Hippocampal formation (tissue), 2 donors: ENCODE measurements at regions not wholly inside any gene's neighbourhood (a gene's known extent, or its start where the extent isn't known, plus 50 kb on each side); places are given as distances from the start of the nearest gene placed in this dataset.
"Not testable (repeated sequence)": the region's sequence is repeated elsewhere in the genome, so short reads cannot be mapped to it uniquely, and the experiment has no call there.

Source experiments
- DNase-seq, 2 donors: peaks; one replicate each; lab custom pipeline; 2025; lab: John Stamatoyannopoulos, UW

DNA sequence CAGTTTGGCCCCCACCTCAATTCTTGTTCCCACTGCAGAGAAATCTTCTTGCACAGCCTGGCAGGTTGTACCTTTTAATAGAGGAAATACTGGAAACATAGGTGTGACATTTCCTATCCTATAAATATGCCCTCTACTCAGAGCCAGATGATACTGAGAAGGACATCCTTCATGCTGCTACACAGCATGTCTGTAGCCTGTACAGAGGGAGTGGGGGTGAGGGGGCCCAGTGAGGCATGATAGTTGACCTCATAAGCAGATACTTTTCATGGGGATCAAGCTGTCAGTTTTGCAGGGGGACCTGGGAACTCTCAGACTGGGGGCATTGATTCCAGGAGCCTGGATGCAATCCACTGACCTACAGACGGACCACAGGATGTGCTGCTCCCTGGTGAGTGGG lies 96.2 kb upstream of the TOP1 start:
- DNase-seq: no peak

DNA sequence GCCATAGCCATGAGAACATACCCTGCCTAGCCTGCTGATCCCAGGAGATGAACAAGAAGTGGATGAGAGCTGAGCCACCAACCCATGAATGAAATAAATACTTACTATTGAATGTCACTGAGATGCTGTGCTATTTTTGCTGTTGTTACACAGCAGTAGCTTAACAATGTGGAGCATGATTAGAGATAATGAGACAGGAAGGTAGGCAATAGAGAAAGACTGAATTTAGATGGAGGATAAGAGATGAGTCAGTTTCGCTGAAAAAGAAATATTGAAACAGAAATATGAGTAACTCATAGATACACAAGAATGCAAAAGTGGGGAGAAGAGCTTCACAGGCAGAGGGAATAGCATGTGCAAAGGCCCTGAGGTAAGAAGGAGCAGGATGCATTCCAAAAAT lies 94.9 kb upstream of the TOP1 start:
- no peak for DNase-seq

DNA sequence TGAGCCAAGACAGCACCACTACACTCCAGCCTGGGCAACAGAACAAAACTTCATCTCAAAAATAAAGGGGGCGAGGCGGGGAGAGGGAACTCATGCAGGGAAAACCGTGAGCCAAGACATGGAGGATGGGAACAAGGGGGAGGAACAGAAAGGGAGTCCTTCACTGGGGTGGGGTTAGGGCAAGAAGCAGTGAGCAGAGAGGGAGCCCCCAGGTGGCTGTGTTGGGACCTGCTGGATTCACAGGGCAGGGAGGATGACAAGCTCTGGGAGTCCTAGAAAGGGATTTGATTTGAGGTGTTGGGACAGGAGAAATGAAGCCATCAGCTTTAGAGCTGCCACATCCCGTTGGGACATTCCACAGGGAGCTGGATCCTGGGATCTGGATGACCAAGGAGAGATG lies 90.6 kb upstream of the TOP1 start:
- no peak for DNase-seq

DNA sequence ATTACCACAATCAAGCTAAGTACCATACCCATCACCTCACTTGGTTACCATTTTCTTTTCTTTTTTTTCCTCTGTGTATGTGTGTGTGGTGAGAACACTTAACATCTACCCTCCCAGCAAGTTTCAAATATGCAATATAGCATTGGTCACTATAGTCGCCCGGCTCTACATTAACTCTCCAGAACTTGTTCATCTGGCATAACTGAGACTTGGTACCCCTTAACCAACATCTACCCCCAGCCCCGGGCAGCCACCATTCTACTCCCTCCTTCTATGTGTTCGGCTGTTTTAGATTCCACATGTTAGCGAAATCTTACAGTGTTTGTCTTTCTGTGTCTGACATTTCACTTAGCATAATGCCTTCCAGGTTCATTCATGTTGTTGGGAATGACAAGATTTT lies 89.0 kb upstream of the TOP1 start:
- DNase-seq: no peak

DNA sequence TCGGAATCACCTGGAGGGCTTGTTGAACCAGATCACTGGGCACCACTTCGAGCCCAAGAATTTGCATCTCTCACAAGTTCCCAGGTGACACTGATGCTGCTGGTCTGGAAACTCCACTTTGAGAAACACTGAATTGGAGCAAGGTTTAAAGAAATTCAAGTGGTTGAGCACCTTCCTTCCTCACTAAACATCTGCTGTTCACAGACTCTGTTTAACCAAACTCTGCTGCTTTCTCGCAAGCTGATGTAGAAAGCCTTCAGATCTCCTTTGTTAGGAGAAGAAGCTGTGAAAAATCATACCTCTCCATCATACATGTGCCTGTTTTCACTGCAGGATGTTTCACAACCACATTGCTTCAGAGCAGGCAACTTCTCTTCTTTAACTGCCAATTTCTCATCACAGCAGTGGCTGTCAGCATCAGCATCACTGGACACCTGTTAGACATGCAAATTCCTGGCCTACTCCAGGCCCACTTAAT lies 87.5 kb upstream of the TOP1 start:
- no peak for DNase-seq

DNA sequence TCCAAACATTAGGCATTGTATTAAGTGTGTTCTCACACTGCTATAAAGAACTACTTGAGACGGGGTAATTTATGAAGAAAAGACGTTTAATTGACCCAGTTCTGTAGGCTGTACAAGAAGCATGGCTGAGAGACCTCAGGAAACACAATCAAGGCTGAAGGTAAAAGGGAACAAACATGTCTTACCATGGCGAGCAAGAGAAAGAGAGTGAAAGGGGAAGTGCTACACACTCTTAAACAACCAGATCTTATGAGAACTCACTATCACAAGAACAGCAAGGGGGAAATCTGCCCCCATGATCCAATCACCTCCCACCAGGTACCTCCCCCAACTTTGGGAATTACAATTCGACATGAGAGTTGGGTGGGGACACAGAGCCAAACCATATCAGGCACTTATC lies 86.6 kb upstream of the TOP1 start:
- DNase-seq: no peak

DNA sequence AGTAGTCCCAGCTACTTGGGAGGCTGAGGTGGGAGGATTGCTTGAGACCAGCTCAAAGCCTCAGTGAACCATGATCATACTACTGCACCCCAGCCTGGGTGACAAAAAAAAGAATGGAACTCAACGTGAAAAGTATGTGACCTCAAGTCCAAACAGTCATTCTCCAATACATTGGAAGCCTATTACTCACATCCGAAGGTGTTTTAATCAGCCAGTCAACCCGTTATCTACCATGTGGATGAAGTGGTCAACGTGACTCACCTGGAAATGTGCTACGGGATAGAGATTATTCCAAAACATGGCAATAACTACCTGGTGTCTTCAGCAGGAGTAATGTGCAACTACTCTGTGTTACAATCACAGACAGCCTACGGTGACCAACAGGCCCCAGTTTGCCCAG lies 85.8 kb upstream of the TOP1 start:
- no peak for DNase-seq

DNA sequence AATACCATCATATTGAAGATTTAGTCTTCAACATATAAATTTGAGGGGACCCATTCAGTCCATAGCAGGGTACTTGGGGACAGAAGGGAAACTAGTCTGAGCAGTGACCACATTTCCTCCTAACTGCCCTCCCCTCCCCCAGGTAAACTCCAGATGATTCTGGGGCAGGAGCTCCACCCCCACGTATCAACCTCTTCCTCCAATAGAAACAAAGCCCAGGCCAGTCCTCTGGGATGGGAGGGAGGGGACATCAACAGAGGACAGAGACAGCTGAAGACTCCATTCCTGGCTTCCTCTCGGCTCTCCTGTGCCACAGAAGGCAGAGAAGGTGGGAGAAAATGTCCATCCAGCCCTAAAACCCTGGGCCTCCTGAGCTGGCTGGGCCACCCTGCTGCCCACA lies 85.0 kb upstream of the TOP1 start:
- DNase-seq: no peak

DNA sequence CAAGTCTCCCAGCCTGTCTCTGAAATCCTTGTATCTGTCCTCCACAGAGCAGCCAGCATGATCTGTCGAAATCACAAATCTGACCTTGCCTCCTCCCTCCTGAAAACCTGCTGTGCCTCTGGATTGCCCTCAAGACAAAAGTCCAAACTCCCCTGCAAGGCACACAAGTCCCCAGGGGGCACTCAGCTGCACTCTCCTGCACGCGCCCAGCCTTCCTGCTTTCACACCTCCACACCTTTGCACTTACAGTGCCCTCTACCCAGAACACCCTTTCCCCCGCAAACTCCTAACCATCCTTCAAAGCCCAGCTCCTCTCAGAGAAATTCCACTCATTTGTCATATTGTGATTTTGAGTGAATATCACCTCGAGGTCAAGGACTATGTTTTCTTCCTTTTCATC lies 83.4 kb upstream of the TOP1 start:
- DNase-seq: no peak

DNA sequence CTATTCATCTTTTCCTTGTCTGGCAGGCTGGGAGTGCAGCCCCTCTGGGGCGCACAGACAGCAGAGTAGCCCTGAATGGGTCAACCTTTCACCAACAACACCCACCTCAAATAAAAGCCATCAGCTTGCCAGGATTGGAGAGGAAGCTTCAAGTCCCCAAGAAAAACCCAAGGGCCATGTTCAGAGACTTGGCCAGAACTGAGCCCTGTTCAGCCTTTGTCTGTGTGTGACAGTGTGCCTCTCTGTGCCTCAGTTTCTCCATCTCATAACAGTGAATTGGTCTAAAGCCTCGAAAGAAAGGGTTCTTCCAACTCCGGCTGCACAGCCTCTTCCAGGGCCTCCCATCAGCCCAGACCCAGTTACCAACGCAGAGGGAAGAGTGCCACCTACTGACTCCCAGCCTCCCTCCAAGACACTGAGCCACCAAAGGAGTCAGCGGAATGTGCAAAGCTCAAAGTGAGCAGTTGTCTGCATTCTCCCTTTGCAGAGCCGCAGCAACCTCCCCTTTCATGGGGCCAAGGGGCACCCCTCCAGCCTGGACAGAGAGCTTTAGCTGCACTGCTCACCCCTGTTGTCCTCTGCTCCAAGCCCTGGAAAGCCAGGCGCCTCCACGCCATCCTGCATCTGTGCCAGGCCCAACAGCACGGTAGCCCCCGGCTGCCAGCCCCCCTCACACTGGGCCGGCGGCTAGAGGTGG lies 82.7 kb upstream of the TOP1 start:
- peak; percentile 38 to 41 for DNase-seq

DNA sequence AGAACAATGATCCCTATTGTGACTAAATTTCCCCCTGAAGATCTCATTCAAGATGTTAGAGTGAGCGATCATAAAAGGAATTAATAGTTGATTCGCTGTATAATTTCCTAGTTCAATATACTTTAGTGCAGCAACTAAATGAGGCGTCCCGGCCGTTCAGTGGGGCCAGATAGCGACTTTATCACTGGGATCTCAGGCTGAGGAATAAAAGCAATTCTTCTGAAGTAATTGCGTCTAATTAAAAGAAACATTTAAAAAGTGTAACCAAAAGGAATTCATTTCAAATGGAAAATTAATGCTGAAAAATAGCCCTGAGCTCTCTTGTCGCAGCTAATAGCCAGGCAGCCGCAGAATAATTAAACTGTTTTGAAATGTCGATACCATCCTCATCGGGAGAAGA lies 82.2 kb upstream of the TOP1 start:
- no peak for DNase-seq

DNA sequence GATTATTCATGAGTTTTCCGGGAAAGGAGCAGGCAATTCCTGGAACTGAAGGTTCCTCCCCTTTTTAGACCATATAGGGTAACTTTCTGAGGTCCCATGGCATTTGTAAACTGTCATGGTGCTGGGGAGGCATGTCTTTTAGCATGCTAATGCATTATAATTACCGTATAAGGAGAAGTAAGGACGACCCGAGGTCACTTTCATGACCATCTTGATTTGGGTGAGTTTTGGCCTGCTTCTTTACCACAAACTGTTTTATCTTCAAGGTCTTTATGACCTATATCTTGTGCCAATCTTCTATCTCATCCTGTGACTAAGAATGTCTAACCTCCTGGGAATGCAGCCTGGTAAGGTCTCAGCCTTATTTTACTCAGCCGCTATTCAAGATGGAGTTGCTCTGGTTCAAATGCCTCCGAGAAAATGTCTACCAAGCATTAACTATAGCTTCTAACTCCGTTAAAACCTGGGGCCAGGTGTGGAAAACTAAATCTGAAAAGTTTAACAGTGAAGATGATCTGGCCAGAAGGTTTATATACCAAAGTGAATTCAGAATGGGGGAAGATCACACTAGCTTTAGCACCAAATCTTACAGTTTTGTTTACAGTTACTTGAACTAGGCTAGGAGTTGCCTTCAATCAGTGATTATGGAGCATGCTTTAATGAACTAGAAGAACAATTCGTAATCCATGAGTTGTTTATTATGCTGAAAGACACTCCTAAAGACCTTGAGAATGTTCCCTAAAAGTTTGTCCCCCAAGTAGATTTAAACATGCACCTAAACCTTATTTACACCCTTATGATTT lies 80.0 kb upstream of the TOP1 start:
- no peak for DNase-seq

DNA sequence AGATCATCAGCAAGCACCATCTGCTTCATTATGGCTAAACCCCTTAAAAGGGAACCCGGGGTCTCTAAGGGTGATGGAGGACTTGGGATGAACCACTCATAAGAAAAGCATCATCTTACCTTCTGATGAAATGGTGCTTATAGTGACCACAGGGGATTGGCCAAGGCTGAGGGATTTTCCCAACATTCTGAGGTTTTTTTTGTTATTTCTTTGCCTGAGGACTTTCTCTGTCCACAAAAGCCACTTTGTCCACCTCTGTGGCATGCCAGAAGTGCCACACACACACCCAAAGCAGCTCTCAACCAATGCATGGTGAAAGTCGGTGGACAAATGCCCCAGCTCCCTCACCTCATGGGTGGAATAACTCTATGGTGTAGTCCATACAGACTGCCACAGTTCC lies 79.3 kb upstream of the TOP1 start:
- DNase-seq: no peak

DNA sequence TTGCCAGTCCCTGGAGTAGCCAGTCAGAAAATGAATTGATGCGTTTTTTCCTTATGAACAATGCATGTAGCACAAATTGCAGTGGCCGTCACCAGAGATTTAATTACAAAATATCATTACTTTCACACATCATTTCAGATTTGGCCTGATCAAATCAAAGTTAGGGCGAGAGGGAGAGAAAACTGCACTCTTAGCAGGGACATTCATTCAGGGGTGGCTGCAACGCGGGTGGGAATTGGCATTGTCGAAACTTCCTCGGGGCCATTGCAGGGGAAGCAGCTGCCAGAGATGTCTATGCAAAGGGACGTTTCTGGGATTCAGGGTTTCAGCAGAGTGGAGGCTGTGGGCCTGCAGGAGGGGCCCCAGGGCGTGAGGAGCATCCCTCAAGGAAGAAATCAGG lies 76.5 kb upstream of the TOP1 start:
- DNase-seq: no peak

DNA sequence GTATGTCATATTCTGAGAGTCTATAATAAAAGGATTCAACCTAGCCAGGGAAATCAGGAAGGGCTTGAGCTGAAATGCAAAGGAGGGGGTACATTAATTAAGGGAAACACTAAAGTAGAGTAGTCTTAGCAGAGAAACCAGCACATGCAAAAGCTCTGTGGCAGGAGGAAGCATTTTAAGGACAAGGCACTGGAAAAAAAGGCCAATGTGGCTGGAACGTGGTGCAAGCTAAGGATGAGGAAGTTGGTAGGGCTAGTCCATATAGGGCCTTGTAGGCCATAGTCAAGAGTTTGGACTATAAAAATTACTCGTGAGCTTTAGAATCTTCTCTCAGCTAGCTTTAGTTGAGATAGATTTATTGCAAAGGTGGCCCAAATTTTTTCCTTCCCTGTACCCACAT lies 75.2 kb upstream of the TOP1 start:
- no peak for DNase-seq

DNA sequence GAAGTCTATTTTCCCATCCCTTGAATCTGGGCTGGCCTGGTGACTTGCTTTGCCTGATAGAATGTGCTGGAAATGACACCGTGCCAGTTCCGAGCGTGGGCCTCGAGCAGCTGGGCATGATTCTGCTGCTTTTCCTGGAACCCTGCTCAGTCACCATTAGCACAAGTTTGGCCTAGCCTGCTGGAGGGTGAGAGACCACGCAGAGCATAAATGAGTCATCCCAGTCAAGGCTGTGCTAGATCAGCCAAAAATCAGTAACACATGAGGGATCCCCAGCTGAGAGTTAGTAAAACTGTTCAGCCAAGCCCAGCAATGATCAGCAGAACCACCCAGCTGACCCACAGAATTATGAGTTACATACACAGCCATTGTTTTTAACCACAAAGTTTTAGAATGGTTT lies 74.8 kb upstream of the TOP1 start:
- no peak for DNase-seq

DNA sequence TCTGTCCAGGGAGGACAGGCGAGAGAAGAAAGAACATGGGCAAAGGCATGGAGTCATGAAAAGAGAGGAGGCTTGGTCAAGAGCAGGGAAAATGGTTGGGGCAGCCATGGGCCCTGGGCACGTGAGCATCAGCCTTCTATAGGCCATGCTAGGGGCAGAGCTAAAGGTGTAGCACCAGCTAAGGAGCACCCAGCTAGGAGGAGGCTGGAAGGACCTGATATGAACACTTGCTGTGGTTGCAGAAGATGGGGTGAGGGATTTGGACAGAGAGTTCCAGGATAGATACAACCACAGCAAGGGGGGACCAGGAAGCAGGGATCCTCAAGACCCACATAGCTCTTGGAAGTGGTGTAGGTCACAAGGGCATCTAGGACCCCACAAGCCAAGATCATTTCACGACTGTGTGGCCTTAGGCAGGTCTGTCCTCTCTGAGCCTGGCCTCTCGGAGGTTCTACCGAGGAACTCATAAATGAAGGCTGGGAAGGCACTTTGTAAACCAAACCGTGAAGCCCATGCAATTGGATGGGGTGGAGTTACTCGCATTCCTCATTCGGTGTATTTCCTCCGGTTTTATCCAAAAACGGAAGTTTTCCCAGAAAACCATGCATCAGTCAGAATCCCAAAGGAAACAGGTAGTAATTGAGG lies 74.0 kb upstream of the TOP1 start:
- DNase-seq: no peak

DNA sequence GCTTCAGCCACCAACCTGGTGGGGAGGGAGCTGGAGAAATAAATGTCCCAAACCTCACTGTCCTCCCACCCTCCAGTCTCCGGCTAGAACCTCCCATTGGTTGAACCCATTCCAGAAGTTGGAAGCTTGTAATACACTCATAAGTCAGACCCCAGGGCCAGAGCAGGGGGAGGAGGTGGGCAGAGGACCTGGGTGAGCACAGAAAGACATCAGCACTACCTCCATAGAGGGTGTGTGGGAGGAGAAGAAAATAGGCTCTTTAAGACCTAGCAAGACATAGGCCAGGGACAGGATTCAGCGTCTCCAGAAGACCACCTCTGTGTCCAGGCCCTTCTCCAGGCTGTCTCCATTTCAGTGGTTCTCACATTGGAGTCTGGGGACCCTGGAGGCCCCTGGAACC lies 73.3 kb upstream of the TOP1 start:
- no peak for DNase-seq

DNA sequence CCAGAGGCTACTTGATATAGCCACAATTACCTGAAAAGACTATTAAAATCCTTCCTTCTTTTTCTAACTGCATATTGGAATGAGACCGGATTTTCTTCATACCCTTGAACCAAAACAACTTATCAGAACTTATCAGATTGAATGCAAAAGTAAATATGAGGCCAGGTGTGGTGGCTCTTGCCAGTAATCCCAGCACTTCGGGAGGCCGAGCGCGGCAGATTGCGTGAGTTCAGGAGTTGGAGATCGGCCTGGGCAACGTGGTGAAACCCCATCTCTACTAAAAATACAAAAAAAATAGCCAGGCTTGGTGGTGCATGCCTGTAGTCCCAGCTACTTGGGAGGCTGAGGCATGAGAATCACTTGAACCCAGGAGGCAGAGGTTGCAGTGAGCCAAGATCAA lies 72.8 kb upstream of the TOP1 start:
- DNase-seq: not testable (repeated sequence)

DNA sequence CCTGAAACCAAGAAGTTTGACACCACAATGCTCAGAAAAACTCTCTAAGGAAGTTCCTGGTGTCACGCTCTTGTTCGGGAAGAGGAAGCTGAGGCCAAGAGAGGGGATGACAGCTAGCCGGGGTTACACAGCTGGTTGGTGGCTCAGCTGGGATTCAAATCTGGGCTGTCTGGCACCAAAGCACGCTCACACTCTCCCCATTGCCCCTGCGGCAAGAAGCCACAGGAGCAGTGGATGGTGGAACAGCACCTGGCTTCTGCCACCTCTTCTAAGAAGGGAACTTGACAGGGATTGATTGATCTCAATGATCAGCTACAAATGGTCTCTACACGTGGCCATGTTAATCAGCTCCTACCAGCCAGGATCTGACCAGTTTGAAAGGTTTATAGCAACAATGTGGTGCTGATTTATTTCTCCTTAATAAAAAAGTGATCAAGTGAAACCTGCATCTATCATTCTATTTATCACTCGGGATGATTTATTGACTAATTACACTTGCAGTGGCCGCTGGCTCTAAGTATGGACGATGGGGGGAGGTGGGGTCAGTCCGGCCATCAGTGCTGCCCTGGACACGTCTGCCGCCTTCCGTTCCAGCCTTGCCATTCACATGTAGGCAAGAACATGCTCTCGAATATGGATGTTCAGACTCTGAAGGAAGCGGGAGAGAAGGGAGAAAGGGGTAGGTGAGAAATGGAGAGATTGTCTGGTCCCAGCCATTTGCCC lies 71.9 kb upstream of the TOP1 start:
- peak in 1 of 2 donors; percentile 10 for DNase-seq

DNA sequence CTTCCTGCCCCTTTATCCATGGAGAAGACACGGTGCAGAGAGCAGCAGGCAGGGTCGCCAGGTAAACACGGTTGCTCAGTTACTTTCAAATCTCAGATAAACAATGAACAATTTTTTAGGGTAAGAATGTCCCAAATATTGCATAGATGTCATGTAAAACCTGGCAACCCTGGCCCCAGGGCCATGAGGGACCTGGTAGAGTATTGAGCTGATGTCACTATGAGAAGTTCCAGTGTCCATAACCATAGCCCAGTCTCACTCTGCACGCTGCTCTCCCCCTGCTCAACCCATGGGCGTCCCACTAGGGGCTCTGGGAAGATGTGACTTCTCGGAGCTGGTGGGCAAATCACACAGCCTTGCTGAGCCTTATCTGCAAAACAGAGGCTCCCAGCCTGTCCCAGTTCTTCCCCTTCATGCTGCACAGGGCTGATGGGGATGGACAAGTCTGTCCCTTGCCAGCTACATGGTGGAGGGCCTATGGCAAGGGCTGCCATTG lies 71.3 kb upstream of the TOP1 start:
- no peak for DNase-seq

DNA sequence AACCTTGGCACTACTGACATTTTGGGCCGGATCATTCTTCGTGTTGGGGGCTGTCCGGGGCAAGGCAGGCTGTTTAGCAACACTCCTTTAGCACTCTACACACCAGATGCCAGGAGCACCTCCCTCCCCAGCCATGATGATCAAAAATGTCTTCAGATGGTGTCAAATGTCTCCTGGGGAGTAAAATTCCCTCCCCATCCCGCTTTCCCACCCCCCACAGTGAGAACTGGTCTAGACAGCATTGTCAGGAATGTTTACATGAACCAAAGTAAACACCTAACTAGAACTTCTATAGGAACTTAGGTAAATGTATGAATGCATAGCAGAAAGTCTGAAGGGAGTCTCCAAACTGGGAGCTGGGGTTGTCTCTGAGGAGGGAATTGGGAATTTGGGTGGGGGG lies 70.0 kb upstream of the TOP1 start:
- DNase-seq: no peak
